SK-N-SH (cell line): ENCODE measurements at regions not wholly inside any gene's neighbourhood (a gene's known extent, or its start where the extent isn't known, plus 50 kb on each side); places are given as distances from the start of the nearest gene placed in this dataset.

Experiments used
- CTCF ChIA-PET: fragments of 300-600, 350-600 bp; formaldehyde crosslinking; extraction: SDS; loops from one replicate; lab custom pipeline; 2021; lab: Yijun Ruan, JAX
- POLR2A ChIA-PET: fragments of 350-600 bp; sonication (Branson Sonifier 250); formaldehyde crosslinking; extraction: SDS; loops from one replicate; lab custom pipeline; 2020; ENCODE audit warnings: antibody characterized with exemption, inconsistent platforms; lab: Yijun Ruan, JAX
- DNase-seq: peaks from one replicate; pipeline ENCODE4 v3.0.0; 2012
- H2AFZ ChIP-seq: fragments of 200-600 bp; sonication (generic); 2 replicates; pipeline ENCODE4 v1.8.1; 2016; ENCODE audit warnings: antibody characterized with exemption, mild to moderate bottlenecking, low read depth
- H3F3A ChIP-seq: fragments of 200-600 bp; sonication (generic); replicated peaks from 2 replicates; pipeline ENCODE3; 2016; ENCODE audit warnings: antibody characterized with exemption, mild to moderate bottlenecking; ENCODE audit not compliant: insufficient read depth
- H3K27ac ChIP-seq, 2 experiments: fragments of 200-500 bp in 1 of 2; fragments of 200-600 bp in 1 of 2; sonication (Bioruptor generic) in 1 of 2; sonication (generic), shearing (Covaris generic) in 1 of 2; 2 replicates each; pipeline versions ENCODE4 v1.5.1 to v1.6.1; 2014 to 2016; ENCODE audit warnings: low read depth in 2 of 2, inconsistent platforms in 1 of 2, low read length in 1 of 2, mild to moderate bottlenecking in 1 of 2, mixed read lengths in 1 of 2
- H3K27me3 ChIP-seq: fragments of 200-600 bp; sonication (generic), shearing (Covaris generic); 2 replicates; pipeline ENCODE4 v1.6.1; 2016; ENCODE audit warnings: mixed run types; ENCODE audit not compliant: insufficient read depth
- H3K36me3 ChIP-seq, 2 experiments: fragments of 200-500 bp in 1 of 2; fragments of 200-600 bp in 1 of 2; sonication (Bioruptor generic) in 1 of 2; sonication (generic) in 1 of 2; replicated peaks in 1 of 2; 2 replicates each; pipeline versions ENCODE3 to v1.5.1; 2014 to 2016; ENCODE audit warnings: low read length in 1 of 2, mild to moderate bottlenecking in 1 of 2; ENCODE audit not compliant: insufficient read depth in 2 of 2, control insufficient read depth in 1 of 2
- H3K4me1 ChIP-seq, 2 experiments: fragments of 200-500 bp in 1 of 2; fragments of 200-600 bp in 1 of 2; sonication (Bioruptor generic) in 1 of 2; sonication (generic), shearing (Covaris generic) in 1 of 2; 2 replicates each; pipeline versions ENCODE4 v1.5.1 to v1.6.1; 2014 to 2016; ENCODE audit warnings: low read depth in 1 of 2, low read length in 1 of 2, mixed run types in 1 of 2; ENCODE audit not compliant: insufficient read depth in 2 of 2, control insufficient read depth in 1 of 2
- H3K4me2 ChIP-seq: fragments of 200-600 bp; sonication (generic), shearing (Covaris generic); 2 replicates; pipeline ENCODE4 v1.6.1; 2017; ENCODE audit warnings: mixed run types
- H3K4me3 ChIP-seq, 2 experiments: fragments of 200-500 bp in 1 of 2; fragments of 200-600 bp in 1 of 2; sonication (Bioruptor generic) in 1 of 2; sonication (generic), shearing (Covaris generic) in 1 of 2; 2 replicates each; pipeline versions ENCODE4 v1.5.1 to v1.8.1; 2014 to 2016; ENCODE audit warnings: low read depth in 2 of 2, inconsistent platforms in 1 of 2, low read length in 1 of 2, mild to moderate bottlenecking in 1 of 2, mixed read lengths in 1 of 2, moderate library complexity in 1 of 2
- H3K79me2 ChIP-seq: fragments of 200-600 bp; sonication (generic); 2 replicates; pipeline ENCODE4 v1.8.1; 2017; ENCODE audit warnings: mild to moderate bottlenecking; ENCODE audit not compliant: insufficient read depth
- H3K9ac ChIP-seq: fragments of 200-600 bp; sonication (generic); 2 replicates; pipeline ENCODE4 v1.6.1; 2017; ENCODE audit warnings: mixed run types
- H3K9me2 ChIP-seq: fragments of 200-600 bp; sonication (generic); 2 replicates; pipeline ENCODE4 v1.6.1; 2017; ENCODE audit warnings: mixed run types
- H3K9me3 ChIP-seq: fragments of 200-600 bp; sonication (generic); 2 replicates; pipeline ENCODE4 v1.6.1; 2017; ENCODE audit warnings: mixed run types, mild to moderate bottlenecking, moderate library complexity
- H4K20me1 ChIP-seq: fragments of 200-600 bp; sonication (generic); 2 replicates; pipeline ENCODE4 v1.6.1; 2017; ENCODE audit warnings: mild to moderate bottlenecking, mixed run types; ENCODE audit not compliant: insufficient read depth
- CTCF ChIP-seq: fragments of 200-600 bp; sonication (generic); IDR thresholded peaks from 2 replicates; pipeline ENCODE4 v1.6.1; 2017; ENCODE audit warnings: antibody characterized with exemption, mild to moderate bottlenecking, moderate library complexity
- EP300 ChIP-seq, 2 experiments: IDR thresholded peaks; 2 replicates each; pipeline versions ENCODE4 v1.4.0 to v1.6.1; 2012; ENCODE audit warnings: borderline replicate concordance in 1 of 2, low read depth in 1 of 2, low read length in 1 of 2
- EZH2phosphoT487 ChIP-seq: fragments of 200-600 bp; sonication (generic); IDR thresholded peaks from 2 replicates; pipeline ENCODE4 v1.6.1; 2017; ENCODE audit warnings: low read depth, mixed run types, mild to moderate bottlenecking, antibody characterized with exemption, moderate library complexity, borderline replicate concordance
- FOXJ3 ChIP-seq: sonication (generic); formaldehyde crosslinking; IDR thresholded peaks from 2 replicates; pipeline ENCODE4 v1.5.1; 2020; ENCODE audit warnings: mild to moderate bottlenecking, missing genetic modification reagents
- GATA2 ChIP-seq: sonication (generic); formaldehyde crosslinking; IDR thresholded peaks from 2 replicates; pipeline ENCODE4 v1.5.0; 2020; ENCODE audit warnings: mild to moderate bottlenecking, missing genetic modification reagents
- MXI1 ChIP-seq: IDR thresholded peaks from 2 replicates; pipeline ENCODE4 v1.6.1; 2012; ENCODE audit warnings: mild to moderate bottlenecking, low read depth, low read length, improper control_type of control experiment
- RCOR1 ChIP-seq: fragments of 150-350 bp; IDR thresholded peaks from 2 replicates; pipeline ENCODE4 v1.6.1; 2017; ENCODE audit warnings: antibody characterized with exemption, low read length
- RFX5 ChIP-seq: IDR thresholded peaks from 2 replicates; pipeline ENCODE4 v1.6.1; 2012; ENCODE audit warnings: mild to moderate bottlenecking, improper control_type of control experiment, low read length
- USF1 ChIP-seq: IDR thresholded peaks from 2 replicates; pipeline ENCODE4 v1.4.0; 2012; ENCODE audit warnings: low read depth, borderline replicate concordance
- WGBS: methylation state at CpG from one replicate; pipeline ENCODE4 v1.1.6; 2017; ENCODE audit warnings: low lambda C conversion rate; 5-methylcytosine and 5-hydroxymethylcytosine counted together

GRCh38 chr2:239716536-239717318 is 308.4 kb downstream of the NDUFA10 start:
- Histone ChIP-seq H3F3A (no peaks in the 10 kb centered on the region), H3K4me1 (peaks cover 0 to 40% of the 10 kb centered on the region in 2 experiments; a peak in 1 of 4 replicates), H3K9me3 (peaks cover 4% of the 10 kb centered on the region; the same call in 1 of the 2 replicates)
- POLR2A ChIA-PET: no interaction called here
- TF ChIP-seq RFX5 (no peak), CTCF (no peak), RCOR1 (peak; percentile 63; the same call in 1 of the 2 replicates), MXI1 (peak; percentile 66), FOXJ3 (peak; percentile 58), GATA2 (CRISPR knock-in tag) (peak; percentile 13; the same call in 1 of the 2 replicates), EP300 (IDR thresholded peaks at IDR 0.05; ENCODE audit: borderline replicate concordance in 1 of 2, low read depth in 1 of 2, low read length in 1 of 2) (peak in 1 of 2 experiments; percentile 89; a peak in 2 of 4 replicates), EZH2phosphoT487 (no peak)
- TF ChIP-seq, all 33 proteins: peak for 5
- Histone ChIP-seq H2AFZ (no peak overlapping the region), H3K4me2 (no peak overlapping the region), H3K27me3 (no peaks in the 10 kb centered on the region), H3K9ac (no peak overlapping the region), H4K20me1 (no peaks in the 10 kb centered on the region), H3K36me3 (no peaks in the 10 kb centered on the region), H3K79me2 (no peaks in the 10 kb centered on the region), H3K4me3 (no peak overlapping the region), H3K9me2 (no peaks in the 10 kb centered on the region), H3K27ac (peak overlapping the region in 1 of 2 experiments; percentile 68; a peak in 2 of 4 replicates)
- peak; percentile 80 for DNase-seq
- CTCF ChIA-PET: interaction anchor here (0.9 to 1.7 kb wide), 2 partner anchors 10 to 166 kb away, joined by 3 to 6 read pairs; no protein-coding TSS in a partner anchor
- 27% methylated on average over 11 of the region's 16 CpGs for WGBS

- Histone ChIP-seq H3K36me3 (no peaks in the 10 kb centered on the region), H3K4me2 (no peak overlapping the region), H2AFZ (no peak overlapping the region), H3K4me3 (no peak overlapping the region), H3K4me1 (peaks cover 0 to 40% of the 10 kb centered on the region in 2 experiments; a peak in 1 of 4 replicates), H3F3A (no peaks in the 10 kb centered on the region), H3K9me2 (no peaks in the 10 kb centered on the region), H3K79me2 (no peaks in the 10 kb centered on the region), H3K9me3 (peaks cover 4% of the 10 kb centered on the region; the same call in 1 of the 2 replicates), H3K27ac (peak overlapping the region in 1 of 2 experiments; percentile 61; a peak in 1 of 4 replicates), H3K27me3 (no peaks in the 10 kb centered on the region), H4K20me1 (no peaks in the 10 kb centered on the region), H3K9ac (no peak overlapping the region)
- no peak for DNase-seq
- 35% methylated on average over 6 of the region's 6 CpGs for WGBS
- CTCF ChIA-PET: no interaction called here
- POLR2A ChIA-PET: no interaction called here
- no peak for TF ChIP-seq USF1
Measured at GRCh38 chr2:239716009-239716408, 309.1 kb downstream of the NDUFA10 start.
